C4-2B (cell line): ENCODE measurements at regions not wholly inside any gene's neighbourhood (a gene's known extent, or its start where the extent isn't known, plus 50 kb on each side); places are given as distances from the start of the nearest gene placed in this dataset.

Source experiments
- CTCF ChIP-seq: fragments of 450-650 bp; conservative IDR thresholded peaks from 2 replicates; pipeline ENCODE4 v1.5.1; 2017; ENCODE audit warnings: mild to moderate bottlenecking
- ZFX ChIP-seq: fragments of 450-650 bp; IDR thresholded peaks from 2 replicates; pipeline ENCODE4 v1.6.1; 2017

GRCh38 chr3:67907735-67908134 lies 253.3 kb upstream of the SUCLG2 start:
- TF ChIP-seq CTCF (no peak), ZFX (no peak)
